ENCODE measurements at regions not wholly inside any gene's neighbourhood (a gene's known extent, or its start where the extent isn't known, plus 50 kb on each side); places are given as distances from the start of the nearest gene placed in this dataset.

- no peak for DNase-seq
Measured at GRCh38 chr9:12163723-12164458, 529.3 kb upstream of the TYRP1 start.

DNA sequence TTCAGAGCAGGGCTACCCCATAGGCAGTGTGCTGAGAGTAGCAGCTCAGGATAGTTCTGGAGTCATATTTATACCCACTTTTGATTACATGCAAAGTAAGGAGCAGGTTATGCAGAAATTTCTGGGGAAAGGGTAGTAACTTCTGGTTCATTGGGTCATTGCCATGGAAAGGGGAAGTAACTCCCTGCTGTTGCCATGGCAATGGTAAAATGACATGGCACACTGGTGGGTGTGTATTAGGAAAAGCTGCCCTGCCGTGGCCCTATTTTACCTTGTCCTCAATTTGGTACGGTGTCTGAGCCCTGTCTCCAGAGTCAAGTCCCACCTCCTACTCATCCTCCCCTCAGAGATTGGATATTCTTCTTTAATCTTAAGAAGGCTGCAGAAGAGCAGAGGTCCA, 526.7 kb upstream of the TYRP1 start:
- DNase-seq, result no peak

GRCh38 chr9:12170456-12170855, 522.7 kb upstream of the TYRP1 start:
- DNase-seq, result no peak

DNA sequence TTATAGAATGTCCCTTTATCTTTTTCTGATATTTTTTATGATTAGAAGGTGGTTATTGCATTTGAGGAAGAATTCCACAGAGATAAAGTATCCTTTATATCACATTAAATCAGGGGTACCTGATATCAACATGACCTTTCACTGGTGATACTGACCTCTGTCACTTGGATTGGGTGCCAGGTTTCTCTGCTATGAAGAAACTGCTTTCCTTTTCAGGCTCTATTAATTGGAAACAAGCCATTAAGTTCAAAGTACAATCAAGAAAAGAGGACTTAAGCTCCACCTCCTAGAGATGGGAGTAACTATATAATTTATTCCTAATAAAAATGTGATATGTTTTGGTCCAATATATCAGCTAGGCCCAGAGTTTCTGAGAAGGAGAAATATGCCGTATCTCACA, 514.6 kb upstream of the TYRP1 start:
- no peak for DNase-seq

- no peak for DNase-seq
Measured at GRCh38 chr9:12182806-12183205, 510.4 kb upstream of the TYRP1 start.

DNA sequence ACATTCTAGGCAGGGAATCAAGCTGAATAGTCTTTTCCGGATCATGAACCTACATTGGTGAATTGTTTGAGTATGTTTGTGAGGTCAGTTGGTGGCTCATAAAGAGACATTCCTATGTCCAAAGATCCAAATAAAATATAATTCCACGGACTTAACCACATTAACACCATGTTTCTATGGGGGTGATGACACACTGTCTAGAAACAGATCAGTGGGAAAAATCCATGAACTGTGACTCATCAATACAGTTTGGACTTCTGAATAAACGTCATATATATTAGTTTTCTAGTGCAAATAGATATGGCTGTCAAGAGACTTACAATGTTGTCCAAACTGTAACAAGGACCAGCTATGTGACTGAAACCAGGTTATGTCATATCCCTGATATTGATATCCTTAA, 509.9 kb upstream of the TYRP1 start:
- DNase-seq, result peak; percentile 56

GRCh38 chr9:12185856-12186255, 507.3 kb upstream of the TYRP1 start:
- peak; percentile 61 for DNase-seq

GRCh38 chr9:12191630-12192029, 501.6 kb upstream of the TYRP1 start:
- DNase-seq, result no peak

GRCh38 chr9:12194731-12195130, 498.5 kb upstream of the TYRP1 start:
- no peak for DNase-seq

- DNase-seq, result no peak
Measured at GRCh38 chr9:12195456-12195855, 497.7 kb upstream of the TYRP1 start.

GRCh38 chr9:12204512-12204911, 488.7 kb upstream of the TYRP1 start:
- DNase-seq, result no peak

- no peak for DNase-seq
Measured at GRCh38 chr9:12212860-12213259, 480.3 kb upstream of the TYRP1 start.

DNA sequence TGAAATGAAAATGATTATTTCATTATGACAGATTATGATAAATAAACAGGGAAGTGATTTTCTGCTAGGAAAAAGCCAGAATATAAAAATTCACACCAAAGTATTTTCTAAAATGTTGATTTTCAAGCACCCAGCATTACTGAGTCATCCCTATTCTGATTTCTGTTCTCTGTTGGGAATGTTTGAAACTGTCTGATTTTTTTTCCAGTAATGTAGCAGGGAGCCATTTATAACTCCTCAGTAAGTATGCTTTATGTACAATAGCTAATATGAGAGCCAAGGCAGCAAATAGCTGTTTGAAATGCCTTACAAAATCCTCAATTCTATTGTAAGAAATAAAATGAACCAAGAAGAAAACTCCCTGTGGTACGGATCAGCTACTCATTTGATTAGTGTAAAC, 471.7 kb upstream of the TYRP1 start:
- DNase-seq, result no peak

- no peak for DNase-seq
Measured at GRCh38 chr9:12224449-12224848, 468.7 kb upstream of the TYRP1 start.

DNA sequence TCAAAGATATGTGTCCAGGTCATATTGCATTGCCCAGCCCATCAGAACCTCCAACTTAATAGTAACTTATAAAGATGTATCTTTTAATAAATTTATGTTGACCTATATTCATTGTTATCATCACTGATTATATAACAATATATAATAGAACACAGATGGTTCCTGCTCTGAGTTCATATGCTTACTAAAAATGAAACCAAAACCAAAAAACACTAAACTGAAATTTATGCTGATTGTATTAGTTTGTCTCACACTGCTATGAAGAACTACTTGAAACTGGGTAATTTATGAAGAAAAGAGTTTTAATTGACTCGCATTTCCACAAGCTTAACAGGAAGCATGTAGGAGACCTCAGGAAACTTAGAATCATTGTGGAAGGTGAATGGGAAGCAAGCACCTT, 462.5 kb upstream of the TYRP1 start:
- DNase-seq, result no peak

- DNase-seq, result no peak
Measured at GRCh38 chr9:12231832-12232231, 461.4 kb upstream of the TYRP1 start.

DNA sequence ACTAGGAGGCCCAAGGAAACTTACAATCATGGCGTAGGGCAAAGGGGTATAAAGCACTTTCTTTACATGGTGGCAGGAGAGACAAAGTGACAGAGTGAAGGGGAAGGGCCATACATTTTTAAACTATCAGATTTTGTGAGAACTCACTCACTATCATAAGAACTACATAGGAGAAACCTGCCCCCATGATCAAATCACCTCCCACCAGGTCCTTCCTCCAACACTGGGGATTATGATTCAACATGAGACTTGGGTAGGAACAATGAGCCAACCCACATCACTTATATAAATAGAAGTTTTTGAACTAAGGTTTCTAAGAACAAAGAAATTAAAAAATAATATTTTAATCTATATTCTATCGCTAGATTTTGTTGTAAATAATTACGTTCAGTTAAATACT, 460.3 kb upstream of the TYRP1 start:
- no peak for DNase-seq

DNA sequence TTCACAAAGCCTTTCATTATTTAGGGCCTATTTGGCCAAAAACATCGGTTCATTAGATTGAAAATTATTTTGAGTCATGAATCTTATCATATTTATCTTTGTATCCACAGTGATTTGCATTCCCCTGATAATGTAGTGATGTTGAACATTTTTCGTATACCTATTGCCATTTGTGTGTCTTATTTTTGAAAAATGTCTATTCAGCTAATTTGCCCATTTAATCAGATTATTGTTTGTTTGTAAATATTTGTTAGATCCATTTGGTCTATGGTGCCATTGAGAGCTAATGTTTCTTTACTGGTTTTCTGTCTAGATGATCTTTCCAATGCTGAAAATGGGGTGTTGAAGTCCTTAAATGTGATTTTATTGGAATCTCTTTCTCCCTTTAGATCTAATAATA, 439.2 kb upstream of the TYRP1 start:
- no peak for DNase-seq

GRCh38 chr9:12266758-12267157, 426.4 kb upstream of the TYRP1 start:
- no peak for DNase-seq

- DNase-seq, result no peak
Measured at GRCh38 chr9:12271421-12271891, 421.7 kb upstream of the TYRP1 start.

GRCh38 chr9:12272471-12273120, 420.6 kb upstream of the TYRP1 start:
- DNase-seq, result no peak

DNA sequence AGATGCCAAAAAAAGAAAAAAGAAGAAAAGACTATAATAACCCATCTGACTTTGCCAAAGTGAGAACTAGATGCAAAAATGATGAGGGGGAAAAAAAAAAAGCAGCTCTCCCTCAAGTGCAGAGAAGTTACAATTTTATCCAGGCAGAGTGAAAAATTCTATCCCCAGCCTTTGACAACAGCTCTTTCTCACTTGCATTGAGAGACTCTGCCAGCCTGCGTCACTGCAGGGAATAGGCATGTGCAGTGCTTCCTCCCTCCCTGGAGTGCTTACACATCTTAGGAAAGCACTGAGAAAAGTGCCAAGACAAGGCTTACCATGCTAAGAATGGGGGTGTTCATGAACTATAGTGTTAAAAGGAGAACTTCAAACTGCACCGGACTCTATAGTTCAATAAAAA, 418.6 kb upstream of the TYRP1 start:
- DNase-seq, result no peak

DNA sequence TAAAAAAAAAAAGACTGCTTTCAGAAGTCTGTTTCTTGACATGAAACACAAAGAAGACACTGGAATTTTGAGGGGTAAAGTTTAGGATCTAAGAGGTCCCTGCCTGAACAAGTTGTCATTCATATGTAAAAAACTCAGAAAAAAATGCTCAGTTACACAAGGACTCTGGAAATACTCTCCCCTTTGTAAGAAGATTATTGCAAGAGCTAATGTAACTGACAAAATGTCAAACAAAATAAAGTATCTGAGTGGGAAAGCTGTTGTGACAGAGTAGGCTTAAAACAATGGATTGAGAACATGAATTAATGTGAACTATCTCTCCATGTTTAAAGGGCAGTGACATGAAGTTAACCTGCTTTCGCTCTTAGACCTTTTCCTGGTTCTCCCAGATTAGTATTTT, 416.7 kb upstream of the TYRP1 start:
- no peak for DNase-seq

DNA sequence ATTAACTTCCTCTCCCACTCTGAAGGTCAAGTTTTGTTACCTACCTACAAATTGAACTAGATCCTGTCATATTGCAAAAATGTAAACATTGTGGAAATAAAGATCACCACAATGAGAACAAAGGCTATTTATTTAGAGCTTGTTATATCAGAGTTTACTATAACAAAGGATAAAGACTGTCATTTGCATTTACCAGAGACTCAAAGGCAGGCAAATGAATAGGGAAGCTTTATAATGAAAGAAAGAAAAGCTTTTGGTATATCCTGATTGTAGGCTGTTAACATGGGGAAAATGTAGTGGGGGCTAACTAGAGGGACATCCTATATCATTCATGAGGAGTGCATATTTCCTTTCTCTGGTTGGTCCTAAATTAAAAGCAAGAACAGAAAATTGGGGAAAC, 403.5 kb upstream of the TYRP1 start:
- no peak for DNase-seq
